Heart left ventricle (tissue), 16 donors: ENCODE measurements at regions not wholly inside any gene's neighbourhood (a gene's known extent, or its start where the extent isn't known, plus 50 kb on each side); places are given as distances from the start of the nearest gene placed in this dataset.

Experiments used
- ATAC-seq, 4 donors: fragments of 200-7000 bp; cut with Tn5 transposase; one replicate each; pipeline ENCODE4 v1.9.1; 2020 to 2022; ENCODE audit warnings: moderate library complexity in 4 of 4, mild to moderate bottlenecking in 3 of 4, moderate number of reproducible peaks in 1 of 4
- DNase-seq, 5 donors: peaks; one replicate each; pipeline ENCODE4 v3.0.0-alpha.2; 2020
- H3K27ac ChIP-seq, 12 donors: fragments of 200-600 bp; sonication (generic) in 4 of 12; one replicate each; pipeline versions ENCODE4 v1.5.0 to v1.8.0; 2016 to 2022; ENCODE audit warnings: mild to moderate bottlenecking in 2 of 12
- H3K27me3 ChIP-seq, 9 donors: fragments of 200-600 bp; sonication (generic) in 2 of 9; one replicate each; pipeline versions ENCODE4 v1.5.1 to v1.8.0; 2016 to 2022; ENCODE audit warnings: mild to moderate bottlenecking in 3 of 9
- H3K36me3 ChIP-seq, 9 donors: fragments of 200-600 bp; sonication (generic) in 2 of 9; one replicate each; pipeline versions ENCODE4 v1.5.0 to v1.8.0; 2018 to 2022; ENCODE audit warnings: mild to moderate bottlenecking in 2 of 9
- H3K4me1 ChIP-seq, 12 donors: fragments of 200-600 bp; sonication (generic) in 4 of 12; one replicate each; pipeline versions ENCODE4 v1.5.0 to v1.8.0; 2016 to 2022; ENCODE audit warnings: mild to moderate bottlenecking in 3 of 12
- H3K4me3 ChIP-seq, 12 donors: fragments of 200-600 bp; sonication (generic) in 4 of 12; one replicate each; pipeline versions ENCODE4 v1.5.0 to v1.8.0; 2017 to 2022; ENCODE audit warnings: mild to moderate bottlenecking in 9 of 12, moderate library complexity in 4 of 12
- H3K9me3 ChIP-seq, 12 donors: fragments of 200-600 bp; sonication (generic) in 4 of 12; one replicate each; pipeline versions ENCODE4 v1.5.0 to v1.8.0; 2016 to 2022; ENCODE audit warnings: mild to moderate bottlenecking in 1 of 12
- CTCF ChIP-seq, 12 donors: fragments of 200-600 bp; sonication (generic) in 4 of 12; IDR thresholded peaks; one replicate each; pipeline versions ENCODE4 v1.5.0 to v1.8.0; 2018 to 2022; ENCODE audit warnings: antibody characterized with exemption in 12 of 12, mild to moderate bottlenecking in 5 of 12
- POLR2A ChIP-seq, 2 donors: fragments of 450-650 bp; IDR thresholded peaks; one replicate each; pipeline ENCODE4 v1.6.1; 2017; ENCODE audit warnings: antibody characterized with exemption in 2 of 2, mild to moderate bottlenecking in 2 of 2, moderate library complexity in 2 of 2
- WGBS, 4 donors: extraction: QIAGEN DNeasy Blood & Tissue Kit in 2 of 4; methylation state at CpG; one replicate each; pipeline versions ENCODE4 v1.1.5 to v1.1.7; 2013 to 2018; 5-methylcytosine and 5-hydroxymethylcytosine counted together
- intact Hi-C, 10 donors: fragments of 100-400 bp; cut with DNase I; formaldehyde crosslinking; loops; one replicate each; pipeline versions ENCODE4 v1.11.1 to v1.14.2; 2022
- donor health status: ischemic (EF 13 %, LVEDD 7.1; RV severe dilation, severe dysfunction).
- donor health status: healthy with polysubstance abuse.
- donor health status: DM: no; HTN: yes; CAD: no.
- donor health status: DM: no; HTN: no; CAD: no.
- donor health status: ischemic (EF 25% LVEDD 6.9; RV normal size, moderate dysfunction).
- donor health status: ischemic (EF 25% LVEDD 5.7; RV mildly dilated, moderate dysfunction).
- donor health status: healthy.
- donor health status: DM: yes; HTN: yes; CAD: no.
- donor health status: ischemic (EF 35%, LVEDD 5.7; RV mildly dilated, moderate dysfunction).
- donor health status: nonischemic (EF 11% LVEDD 7.7; RV severe dilation, severe dysfunction).
- donor health status: DM: yes; HTN: yes; CAD: no.
- donor health status: PGD.
- donor health status: ischemic (EF 29% LVEDD 5.4; RV normal size, mild dysfunction).
- donor health status: nonischemic (EF 23%, LVEDD 6.1; RV moderate dilation, normal function).

- Histone ChIP-seq H3K4me3 (no peak overlapping the region), H3K36me3 (no peaks in the 10 kb centered on the region), H3K27ac (no peak overlapping the region), H3K27me3 (no peaks in the 10 kb centered on the region), H3K9me3 (no peaks in the 10 kb centered on the region), H3K4me1 (peaks cover 0 to 18% (median 2%) of the 10 kb centered on the region in 12 donors)
- no peak for DNase-seq
- intact Hi-C loops = loop anchor here in 2 of 10 donors (5.0 to 10.0 kb wide), 2 partner anchors 48 to 281 kb away; no protein-coding TSS in a partner anchor
- ATAC-seq = no peak
- TF ChIP-seq CTCF (IDR thresholded peaks at IDR 0.05) = no peak
- no peak for TF ChIP-seq POLR2A (IDR thresholded peaks at IDR 0.05)
Measured at GRCh38 chr11:128194216-128194615, 393.1 kb downstream of the ETS1 start.

GRCh38 chr11:128193615-128194014, 393.7 kb downstream of the ETS1 start:
- DNase-seq (no peak), ATAC-seq (no peak)
- Histone ChIP-seq H3K9me3 (no peaks in the 10 kb centered on the region), H3K27ac (no peak overlapping the region), H3K27me3 (no peaks in the 10 kb centered on the region), H3K4me3 (no peak overlapping the region), H3K4me1 (peaks cover 0 to 18% (median 3%) of the 10 kb centered on the region in 12 donors), H3K36me3 (no peaks in the 10 kb centered on the region)
- 60 to 68% (median 64%) methylated on average over 4 of the region's 4 CpGs for WGBS, 4 donors
- intact Hi-C loops = loop anchor here in 2 of 10 donors (5.0 to 10.0 kb wide), 2 partner anchors 49 to 281 kb away; no protein-coding TSS in a partner anchor
- TF ChIP-seq CTCF (IDR thresholded peaks at IDR 0.05) = no peak
- no peak for TF ChIP-seq POLR2A (IDR thresholded peaks at IDR 0.05)

- intact Hi-C loops = loop anchor here in 2 of 10 donors (5.0 to 10.0 kb wide), 2 partner anchors 52 to 284 kb away; no protein-coding TSS in a partner anchor
- no peak overlapping the region for H3K27ac ChIP-seq
- TF ChIP-seq POLR2A (IDR thresholded peaks at IDR 0.05) (no peak), CTCF (IDR thresholded peaks at IDR 0.05) (no peak)
- 87 to 98% (median 94%) methylated on average over 5 of the region's 5 CpGs for WGBS, 4 donors
- ATAC-seq = no peak
- H3K27me3 ChIP-seq = no peaks in the 10 kb centered on the region
- no peak overlapping the region for H3K4me3 ChIP-seq
- no peaks in the 10 kb centered on the region for H3K36me3 ChIP-seq
- peaks cover 0 to 17% (median 1%) of the 10 kb centered on the region in 12 donors for H3K4me1 ChIP-seq
- DNase-seq = no peak
- no peaks in the 10 kb centered on the region for H3K9me3 ChIP-seq
Measured at GRCh38 chr11:128190312-128190711, 397.0 kb downstream of the ETS1 start.

GRCh38 chr11:128189823-128190222, 397.5 kb downstream of the ETS1 start:
- no peaks in the 10 kb centered on the region for H3K27me3 ChIP-seq
- DNase-seq (no peak), ATAC-seq (no peak)
- H3K4me3 ChIP-seq = no peak overlapping the region
- no peaks in the 10 kb centered on the region for H3K36me3 ChIP-seq
- intact Hi-C loops = loop anchor here in 2 of 10 donors (5.0 to 10.0 kb wide), 2 partner anchors 52 to 285 kb away; no protein-coding TSS in a partner anchor
- no peak for TF ChIP-seq POLR2A (IDR thresholded peaks at IDR 0.05)
- TF ChIP-seq CTCF (IDR thresholded peaks at IDR 0.05) = no peak
- H3K4me1 ChIP-seq = peaks cover 0 to 12% (median 0%) of the 10 kb centered on the region in 12 donors
- H3K9me3 ChIP-seq = no peaks in the 10 kb centered on the region
- H3K27ac ChIP-seq = no peak overlapping the region
- WGBS, 4 donors = 80 to 94% (median 91%) methylated on average over 4 of the region's 4 CpGs
